ENCODE measurements at regions not wholly inside any gene's neighbourhood (a gene's known extent, or its start where the extent isn't known, plus 50 kb on each side); places are given as distances from the start of the nearest gene placed in this dataset.

DNA sequence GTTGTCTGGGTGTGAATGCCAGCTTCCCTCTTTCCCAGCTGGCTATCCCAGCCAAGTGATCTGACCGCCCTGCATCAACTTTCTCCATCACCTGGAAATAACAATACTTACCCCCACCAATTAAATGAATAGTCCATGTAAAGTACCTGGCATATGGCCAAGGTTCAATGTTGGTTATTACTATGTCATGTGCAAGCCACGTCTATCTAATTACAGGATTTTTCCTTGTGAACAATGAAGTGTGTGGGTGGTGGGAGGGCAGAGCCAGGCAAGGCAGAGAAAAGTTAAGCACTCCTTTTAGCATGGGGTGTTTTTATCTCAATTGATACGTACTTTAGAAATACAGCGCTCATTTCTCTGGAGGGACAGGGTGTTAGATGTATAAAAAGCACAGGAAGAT is 121.1 kb downstream of the NHLRC3 start:
- TF ChIP-seq, protein P1, sequence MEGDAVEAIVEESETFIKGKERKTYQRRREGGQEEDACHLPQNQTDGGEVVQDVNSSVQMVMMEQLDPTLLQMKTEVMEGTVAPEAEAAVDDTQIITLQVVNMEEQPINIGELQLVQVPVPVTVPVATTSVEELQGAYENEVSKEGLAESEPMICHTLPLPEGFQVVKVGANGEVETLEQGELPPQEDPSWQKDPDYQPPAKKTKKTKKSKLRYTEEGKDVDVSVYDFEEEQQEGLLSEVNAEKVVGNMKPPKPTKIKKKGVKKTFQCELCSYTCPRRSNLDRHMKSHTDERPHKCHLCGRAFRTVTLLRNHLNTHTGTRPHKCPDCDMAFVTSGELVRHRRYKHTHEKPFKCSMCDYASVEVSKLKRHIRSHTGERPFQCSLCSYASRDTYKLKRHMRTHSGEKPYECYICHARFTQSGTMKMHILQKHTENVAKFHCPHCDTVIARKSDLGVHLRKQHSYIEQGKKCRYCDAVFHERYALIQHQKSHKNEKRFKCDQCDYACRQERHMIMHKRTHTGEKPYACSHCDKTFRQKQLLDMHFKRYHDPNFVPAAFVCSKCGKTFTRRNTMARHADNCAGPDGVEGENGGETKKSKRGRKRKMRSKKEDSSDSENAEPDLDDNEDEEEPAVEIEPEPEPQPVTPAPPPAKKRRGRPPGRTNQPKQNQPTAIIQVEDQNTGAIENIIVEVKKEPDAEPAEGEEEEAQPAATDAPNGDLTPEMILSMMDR (conservative IDR thresholded peaks at IDR 0.05; ENCODE audit: low read depth, low read length) = no peak
- TF ChIP-seq EZH2phosphoT487 (IDR thresholded peaks at IDR 0.05; ENCODE audit: borderline replicate concordance, low read length) = no peak
